ENCODE measurements at regions not wholly inside any gene's neighbourhood (a gene's known extent, or its start where the extent isn't known, plus 50 kb on each side); places are given as distances from the start of the nearest gene placed in this dataset.

GRCh38 chr4:135007400-135007799, 805.8 kb upstream of the PABPC4L start:
- no peak for TF ChIP-seq POLR2A (IDR thresholded peaks at IDR 0.05)
- no peak for TF ChIP-seq CTCF (IDR thresholded peaks at IDR 0.05)
- no peak for TF ChIP-seq POLR2AphosphoS5 (IDR thresholded peaks at IDR 0.05)
- TF ChIP-seq EP300 (IDR thresholded peaks at IDR 0.05), result no peak

Measured in gastroesophageal sphincter (tissue), 3 donors.